Activated CD4-positive, alpha-beta T cell treated with anti-CD3 and anti-CD28 coated beads, Interleukin-2, amount 50 U/mL, for 4 hours (primary cell): ENCODE measurements at regions not wholly inside any gene's neighbourhood (a gene's known extent, or its start where the extent isn't known, plus 50 kb on each side); places are given as distances from the start of the nearest gene placed in this dataset.
"Not testable (repeated sequence)": the region's sequence is repeated elsewhere in the genome, so short reads cannot be mapped to it uniquely, and the experiment has no call there.

Experiments used
- DNase-seq, 2 experiments: peaks; one replicate each; pipeline ENCODE4 v3.0.0-alpha.2; 2020

GRCh38 chr13:89520468-89520867 is 1827.0 kb upstream of the MIR17HG start:
- no peak for DNase-seq

GRCh38 chr13:89521672-89522071 is 1825.8 kb upstream of the MIR17HG start:
- DNase-seq: not testable (repeated sequence)

- no peak for DNase-seq
Observed at GRCh38 chr13:89541091-89542030, 1806.1 kb upstream of the MIR17HG start.

DNA sequence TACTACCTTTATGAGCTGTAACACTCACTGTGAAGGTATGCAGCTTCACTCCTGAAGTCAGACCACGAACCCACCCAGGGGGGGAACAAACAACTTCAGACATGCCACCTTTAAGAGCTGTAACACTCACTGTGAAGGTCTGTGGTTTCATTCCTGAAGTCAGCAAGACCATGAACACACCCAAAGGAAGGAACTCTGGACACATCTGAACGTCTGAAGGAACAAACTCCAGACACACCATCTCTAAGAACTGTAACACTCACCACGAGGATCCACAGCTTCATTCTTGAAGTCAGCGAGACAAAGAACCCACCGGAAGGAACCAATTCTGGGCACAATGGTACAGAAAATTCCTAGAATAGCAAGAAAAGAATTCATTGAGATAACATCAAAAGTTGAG is 1796.5 kb upstream of the MIR17HG start:
- no peak for DNase-seq

DNA sequence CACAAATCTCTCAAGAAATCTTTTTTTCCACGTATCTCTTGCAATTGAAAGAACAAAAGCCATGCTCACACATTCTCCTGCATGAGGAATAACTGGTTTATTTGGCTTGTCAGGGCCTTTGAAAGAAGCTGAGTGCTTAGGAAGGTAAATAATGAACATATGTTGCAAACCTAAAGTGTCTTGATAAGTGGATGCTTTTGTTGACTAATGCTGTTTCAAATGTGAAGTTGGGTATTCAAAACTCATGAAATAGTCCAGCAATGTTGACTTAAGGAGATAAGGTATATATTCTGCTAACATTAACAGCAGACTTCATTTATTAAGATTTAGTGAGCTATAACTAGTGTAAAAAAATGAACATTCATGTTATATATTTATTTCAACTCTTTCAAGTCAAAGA is 1792.7 kb upstream of the MIR17HG start:
- no peak for DNase-seq

DNA sequence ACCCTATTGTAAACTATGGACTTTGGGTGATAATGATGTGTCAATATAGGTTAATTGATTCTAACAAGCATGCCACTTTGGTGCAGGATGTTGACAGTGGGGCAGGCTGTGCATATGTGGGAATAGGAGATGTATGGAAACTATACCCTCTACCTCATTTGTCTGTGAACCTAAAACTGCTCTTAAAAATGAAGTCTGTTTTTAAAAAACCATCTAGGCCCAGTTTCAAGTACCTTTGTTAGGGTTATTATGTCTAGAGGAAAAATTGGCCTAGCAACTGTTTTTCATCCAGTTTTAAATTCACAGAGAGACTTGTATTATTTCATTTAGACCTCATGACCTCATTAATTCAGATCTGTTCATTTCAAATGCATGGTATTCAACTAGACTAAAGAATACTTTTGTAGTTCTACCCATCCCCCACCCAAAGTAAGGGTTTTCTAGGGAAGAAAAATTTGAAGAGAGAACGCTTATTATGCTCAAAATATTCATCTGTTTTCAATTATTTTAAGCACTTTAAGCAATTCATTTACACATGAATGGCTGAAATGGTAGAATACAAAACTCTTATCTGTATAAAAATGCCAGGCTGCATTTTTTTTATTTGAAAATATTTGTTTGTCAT is 1781.9 kb upstream of the MIR17HG start:
- no peak for DNase-seq

DNA sequence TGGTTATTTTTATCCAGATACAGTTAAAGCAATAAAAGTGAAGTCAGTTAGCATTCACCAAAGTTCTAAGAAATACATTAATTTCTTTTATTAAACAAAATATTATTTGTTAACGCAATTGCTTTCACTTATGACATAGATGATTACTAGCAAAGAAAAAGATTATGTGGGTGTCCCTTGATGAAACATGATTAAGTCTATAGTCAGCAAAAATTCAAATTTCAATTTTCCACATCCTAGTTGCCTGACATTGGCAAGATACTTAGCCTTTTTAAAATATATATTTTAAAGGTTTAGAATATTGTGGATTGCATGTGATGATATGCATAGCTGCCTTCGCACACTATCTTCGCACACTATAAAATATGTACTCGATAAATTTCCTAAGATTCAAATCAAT is 1780.5 kb upstream of the MIR17HG start:
- no peak for DNase-seq

DNA sequence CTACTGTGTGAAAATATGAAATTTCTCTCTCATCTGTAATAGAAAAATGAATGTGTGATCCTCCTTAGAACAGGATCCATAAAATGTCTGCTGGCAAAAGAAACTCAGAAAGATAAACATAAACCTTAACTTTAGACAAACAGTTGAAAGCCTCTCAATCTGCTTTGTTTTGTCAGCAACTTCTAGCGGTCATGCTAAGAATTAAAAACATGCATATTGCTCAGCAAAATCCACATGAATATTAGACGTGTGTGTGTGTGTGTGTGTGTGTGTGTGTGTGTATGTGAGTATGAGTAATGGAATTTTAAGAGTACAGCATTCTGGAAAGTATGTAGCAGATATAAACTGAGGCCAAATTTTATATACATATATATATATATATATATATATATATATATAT is 1779.2 kb upstream of the MIR17HG start:
- no peak for DNase-seq

- no peak for DNase-seq
Observed at GRCh38 chr13:89568746-89569145, 1778.7 kb upstream of the MIR17HG start.

DNA sequence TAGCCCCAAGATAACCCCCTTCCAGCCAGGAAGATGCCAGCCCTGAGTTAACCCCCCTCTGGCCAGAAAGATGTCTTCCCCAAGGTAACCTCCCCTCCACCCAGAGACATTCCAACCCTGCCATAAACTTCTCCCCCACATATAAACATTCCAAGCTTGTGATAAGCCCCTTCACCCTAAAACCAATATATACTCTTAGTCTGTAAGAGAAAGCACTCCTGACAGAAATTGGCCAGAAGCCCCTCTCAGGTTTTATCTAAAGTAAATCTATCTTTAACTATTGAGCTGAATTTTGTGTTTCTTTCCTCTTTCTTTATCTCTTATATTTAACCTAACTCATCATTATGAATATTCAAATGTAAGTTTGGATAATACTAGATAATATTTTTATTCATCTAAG is 1775.8 kb upstream of the MIR17HG start:
- DNase-seq: no peak

DNA sequence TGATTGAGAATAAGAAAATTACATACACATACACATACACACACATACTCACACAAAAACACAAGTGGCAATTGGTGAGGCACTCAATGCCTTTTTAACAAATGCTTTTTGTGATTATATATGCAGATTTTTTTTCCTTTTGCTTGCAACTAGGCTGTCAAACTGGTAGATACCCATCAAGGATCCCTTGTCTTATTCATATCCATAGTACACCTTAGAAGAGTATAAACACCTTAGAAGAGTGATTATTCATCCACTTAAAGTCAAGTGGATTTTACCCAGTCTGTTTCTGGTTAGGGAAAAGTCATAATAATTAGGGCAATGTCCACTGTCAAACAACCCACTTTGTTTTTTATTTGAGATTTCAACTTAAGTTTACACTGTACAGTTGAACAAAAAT is 1773.4 kb upstream of the MIR17HG start:
- DNase-seq: no peak

GRCh38 chr13:89577301-89577700 is 1770.2 kb upstream of the MIR17HG start:
- DNase-seq: no peak

DNA sequence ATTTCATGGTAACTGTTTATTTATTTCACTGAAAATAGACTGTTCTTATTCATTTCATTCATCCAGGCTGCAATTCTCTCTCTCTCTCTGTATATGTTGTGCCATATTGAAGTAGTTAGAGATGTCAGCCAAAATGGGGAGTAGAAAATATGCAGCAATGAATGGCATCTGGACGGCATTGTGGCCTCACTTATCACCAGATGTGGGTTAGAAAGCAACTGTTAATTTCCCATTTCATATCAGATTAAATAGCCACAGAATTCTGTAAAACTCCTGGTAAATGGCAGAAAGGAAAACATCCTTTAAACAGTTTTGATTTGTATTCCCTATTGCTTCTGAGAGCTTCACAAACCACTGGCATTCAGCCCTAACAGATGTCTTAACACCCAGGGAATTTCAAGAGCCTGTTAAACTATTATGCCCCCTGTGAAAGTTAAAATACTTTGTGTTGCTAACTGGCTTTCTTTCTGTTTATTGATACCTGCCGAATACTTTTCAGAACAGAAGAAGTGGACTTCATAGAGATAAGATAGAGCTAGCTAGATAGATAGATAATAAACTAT is 1763.3 kb upstream of the MIR17HG start:
- no peak for DNase-seq

DNA sequence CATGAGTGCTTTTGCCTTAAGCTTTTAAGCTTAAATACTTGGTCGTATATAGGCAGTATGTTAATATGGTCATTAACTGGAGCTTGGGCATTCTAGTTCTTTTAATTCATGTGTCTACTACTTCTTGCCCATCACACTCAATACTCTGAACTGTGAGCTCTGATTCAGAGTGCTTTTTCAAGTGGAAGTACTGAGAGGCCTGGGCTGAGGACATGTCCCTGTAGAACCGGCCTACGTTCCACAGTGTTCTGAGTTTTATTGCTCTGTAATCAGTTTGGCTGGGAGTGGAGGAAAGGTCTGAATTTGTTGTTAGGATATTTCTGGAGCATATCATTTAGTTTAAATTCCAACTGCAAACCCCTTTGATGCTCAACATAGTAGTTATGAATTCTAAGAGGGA is 1744.8 kb upstream of the MIR17HG start:
- no peak for DNase-seq

GRCh38 chr13:89603187-89603586 is 1744.3 kb upstream of the MIR17HG start:
- no peak for DNase-seq

GRCh38 chr13:89609318-89609717 is 1738.2 kb upstream of the MIR17HG start:
- no peak for DNase-seq

GRCh38 chr13:89610331-89610730 is 1737.2 kb upstream of the MIR17HG start:
- no peak for DNase-seq

- no peak for DNase-seq
Observed at GRCh38 chr13:89610881-89611280, 1736.6 kb upstream of the MIR17HG start.

GRCh38 chr13:89627996-89628395 is 1719.5 kb upstream of the MIR17HG start:
- no peak for DNase-seq

- no peak for DNase-seq
Observed at GRCh38 chr13:89628567-89628966, 1718.9 kb upstream of the MIR17HG start.

DNA sequence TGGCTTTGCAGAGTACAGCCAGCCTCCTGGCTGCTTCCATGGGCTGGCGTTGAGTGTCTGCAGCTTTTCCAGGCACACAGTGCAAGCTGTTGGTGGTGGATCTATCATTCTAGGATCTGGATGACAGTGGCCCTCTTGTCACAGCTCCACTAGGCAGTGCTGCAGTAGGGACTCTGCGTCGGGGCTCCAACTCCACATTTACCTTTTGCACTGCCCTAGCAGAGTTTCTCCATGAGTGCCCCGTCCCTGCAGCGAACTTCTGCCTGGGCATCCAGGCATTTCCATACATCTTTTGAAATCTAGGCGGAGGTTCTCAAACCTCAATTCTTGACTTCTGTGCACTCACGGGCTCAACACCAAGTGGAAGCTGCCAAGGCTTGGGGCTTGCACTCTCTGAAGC is 1697.3 kb upstream of the MIR17HG start:
- DNase-seq: no peak

DNA sequence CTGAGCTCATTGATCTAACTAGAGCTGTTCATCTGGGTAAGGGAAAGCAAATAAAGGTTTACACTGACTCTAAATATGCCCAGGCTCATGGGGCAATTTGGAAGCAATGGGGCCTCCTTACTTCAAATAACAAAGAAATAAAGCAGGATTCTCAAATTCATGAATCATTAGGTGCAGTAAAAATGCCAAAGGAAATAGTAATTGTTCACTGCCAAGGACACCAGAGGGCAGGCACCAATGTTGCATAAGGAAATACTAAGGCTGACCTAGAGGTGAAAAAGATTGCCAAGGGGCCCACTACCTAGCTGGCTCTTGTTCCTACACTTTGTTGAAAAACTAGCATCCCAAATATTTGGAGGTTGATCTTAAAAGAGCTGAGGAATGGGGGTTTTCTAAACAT is 1686.7 kb upstream of the MIR17HG start:
- DNase-seq: no peak

GRCh38 chr13:89673789-89674311 is 1673.6 kb upstream of the MIR17HG start:
- DNase-seq: no peak
